Endothelial cell (in vitro differentiated cells): ENCODE measurements at regions not wholly inside any gene's neighbourhood (a gene's known extent, or its start where the extent isn't known, plus 50 kb on each side); places are given as distances from the start of the nearest gene placed in this dataset.

Experiments
- DNase-seq: peaks from one replicate; pipeline ENCODE4 v3.0.0; 2021; ENCODE audit warnings: low spot score
- H3K27ac Mint-ChIP-seq: one replicate; pipeline ENCODE4 v1.8.0; 2021; ENCODE audit warnings: mixed read lengths, inconsistent platforms; ENCODE audit not compliant: unreplicated experiment
- H3K27me3 Mint-ChIP-seq: one replicate; pipeline ENCODE4 v1.8.0; 2021; ENCODE audit warnings: mild to moderate bottlenecking, moderate library complexity, mixed read lengths, inconsistent platforms; ENCODE audit not compliant: unreplicated experiment
- H3K36me3 Mint-ChIP-seq: one replicate; pipeline ENCODE4 v1.8.0; 2021; ENCODE audit warnings: mild to moderate bottlenecking, low read depth, mixed read lengths, inconsistent platforms; ENCODE audit not compliant: unreplicated experiment
- H3K4me1 Mint-ChIP-seq: one replicate; pipeline ENCODE4 v1.8.0; 2021; ENCODE audit warnings: mild to moderate bottlenecking, mixed read lengths, inconsistent platforms; ENCODE audit not compliant: unreplicated experiment
- H3K4me3 Mint-ChIP-seq: one replicate; pipeline ENCODE4 v1.8.0; 2021; ENCODE audit warnings: mild to moderate bottlenecking, mixed read lengths, inconsistent platforms; ENCODE audit not compliant: unreplicated experiment
- H3K9me3 Mint-ChIP-seq: one replicate; pipeline ENCODE4 v1.8.0; 2021; ENCODE audit warnings: mixed read lengths, inconsistent platforms; ENCODE audit not compliant: unreplicated experiment
- TF ChIP-seq, protein P1 (sequence below): fragments of 200-600 bp; sonication (generic); IDR thresholded peaks from one replicate; pipeline ENCODE4 v1.5.0; 2021; ENCODE audit warnings: antibody characterized with exemption; ENCODE audit not compliant: unreplicated experiment

DNA sequence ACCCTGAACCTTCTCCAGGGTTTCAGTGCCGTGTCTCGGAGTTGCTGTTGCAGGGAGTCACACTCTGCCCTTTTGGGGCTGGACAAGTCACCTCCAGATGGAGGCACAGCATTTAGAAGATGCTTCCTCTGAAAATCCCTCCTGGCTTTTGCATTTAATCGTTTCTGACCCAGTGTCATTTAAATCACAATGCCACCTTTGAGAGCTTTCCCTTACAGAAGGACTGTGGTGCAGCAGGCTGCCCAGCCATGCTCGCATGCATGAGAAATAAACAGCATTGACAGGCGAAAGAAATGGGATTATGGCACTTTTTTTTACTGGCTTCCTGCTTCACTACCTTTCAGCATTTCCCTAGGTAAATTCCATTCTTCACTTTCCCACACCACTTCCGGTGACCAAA lies 113.4 kb upstream of the DYRK2 start:
- TF ChIP-seq, protein P1, sequence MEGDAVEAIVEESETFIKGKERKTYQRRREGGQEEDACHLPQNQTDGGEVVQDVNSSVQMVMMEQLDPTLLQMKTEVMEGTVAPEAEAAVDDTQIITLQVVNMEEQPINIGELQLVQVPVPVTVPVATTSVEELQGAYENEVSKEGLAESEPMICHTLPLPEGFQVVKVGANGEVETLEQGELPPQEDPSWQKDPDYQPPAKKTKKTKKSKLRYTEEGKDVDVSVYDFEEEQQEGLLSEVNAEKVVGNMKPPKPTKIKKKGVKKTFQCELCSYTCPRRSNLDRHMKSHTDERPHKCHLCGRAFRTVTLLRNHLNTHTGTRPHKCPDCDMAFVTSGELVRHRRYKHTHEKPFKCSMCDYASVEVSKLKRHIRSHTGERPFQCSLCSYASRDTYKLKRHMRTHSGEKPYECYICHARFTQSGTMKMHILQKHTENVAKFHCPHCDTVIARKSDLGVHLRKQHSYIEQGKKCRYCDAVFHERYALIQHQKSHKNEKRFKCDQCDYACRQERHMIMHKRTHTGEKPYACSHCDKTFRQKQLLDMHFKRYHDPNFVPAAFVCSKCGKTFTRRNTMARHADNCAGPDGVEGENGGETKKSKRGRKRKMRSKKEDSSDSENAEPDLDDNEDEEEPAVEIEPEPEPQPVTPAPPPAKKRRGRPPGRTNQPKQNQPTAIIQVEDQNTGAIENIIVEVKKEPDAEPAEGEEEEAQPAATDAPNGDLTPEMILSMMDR: no peak
- H3K36me3 Mint-ChIP-seq: no peaks in the 10 kb centered on the region
- no peak for DNase-seq
- H3K27ac Mint-ChIP-seq: no peak overlapping the region
- no peak overlapping the region for H3K4me3 Mint-ChIP-seq
- no peaks in the 10 kb centered on the region for H3K27me3 Mint-ChIP-seq
- no peaks in the 10 kb centered on the region for H3K9me3 Mint-ChIP-seq
- H3K4me1 Mint-ChIP-seq: peaks cover 16% of the 10 kb centered on the region

DNA sequence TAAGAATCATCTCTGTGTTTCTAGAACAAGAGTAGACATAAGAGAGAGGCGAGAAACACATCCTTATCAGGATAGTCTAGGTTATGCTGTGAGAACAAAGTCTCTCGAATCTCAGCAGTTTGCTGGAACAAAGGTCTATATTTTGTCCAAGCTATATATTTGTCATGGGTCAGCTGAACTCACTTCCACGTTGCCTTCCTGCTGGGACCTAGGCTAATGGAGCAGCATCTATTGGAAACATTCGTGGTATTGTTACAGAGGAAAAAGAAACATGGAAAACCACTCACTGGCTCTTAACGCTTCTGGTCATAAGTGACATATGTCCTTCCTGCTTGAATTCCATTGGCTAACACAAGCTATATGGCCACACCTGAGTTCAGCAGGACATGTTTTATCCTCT lies 112.6 kb upstream of the DYRK2 start:
- TF ChIP-seq, protein P1: no peak
- no peak overlapping the region for H3K4me3 Mint-ChIP-seq
- no peak for DNase-seq
- no peaks in the 10 kb centered on the region for H3K9me3 Mint-ChIP-seq
- no peaks in the 10 kb centered on the region for H3K36me3 Mint-ChIP-seq
- H3K4me1 Mint-ChIP-seq: peaks cover 16% of the 10 kb centered on the region
- H3K27ac Mint-ChIP-seq: no peak overlapping the region
- no peaks in the 10 kb centered on the region for H3K27me3 Mint-ChIP-seq

DNA sequence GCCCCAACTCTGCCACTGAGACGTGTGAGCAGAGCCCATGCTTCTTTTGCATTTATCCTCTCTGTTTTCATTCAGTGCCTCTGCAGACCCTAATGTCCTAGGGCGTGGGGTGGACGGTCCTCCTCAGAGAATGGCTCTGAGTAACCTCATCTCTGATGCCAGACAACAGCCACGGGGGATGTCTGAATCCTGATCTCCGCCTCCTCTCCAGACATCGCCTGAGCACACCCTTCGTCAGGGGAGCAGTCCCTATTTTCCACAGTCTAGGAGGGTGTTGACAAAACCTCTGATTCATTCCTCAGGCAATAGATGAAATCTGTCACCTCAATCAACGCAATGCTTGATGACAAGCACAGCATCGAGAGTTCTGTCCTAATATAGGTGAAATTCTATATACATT lies 109.2 kb upstream of the DYRK2 start:
- TF ChIP-seq, protein P1: no peak

DNA sequence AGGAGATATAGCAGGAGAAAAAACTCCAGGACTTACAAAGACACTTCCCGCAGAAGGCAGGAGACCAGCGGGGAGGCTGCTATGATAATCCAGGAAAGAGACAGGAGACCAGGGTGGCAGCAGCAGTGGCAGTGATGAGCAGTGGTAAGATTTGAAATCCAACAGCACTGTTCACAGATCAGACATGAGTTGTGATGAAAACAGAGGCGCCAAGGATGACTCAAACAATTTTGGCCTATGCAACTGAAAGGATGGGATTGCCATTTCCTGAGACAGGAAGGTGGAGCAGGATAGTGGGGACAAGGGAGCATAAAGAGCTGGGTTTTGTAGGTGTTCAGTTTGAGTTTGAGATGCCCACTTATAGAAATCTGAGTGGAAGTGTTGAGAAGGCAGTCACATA lies 108.6 kb upstream of the DYRK2 start:
- H3K9me3 Mint-ChIP-seq: no peaks in the 10 kb centered on the region
- H3K27ac Mint-ChIP-seq: no peak overlapping the region
- TF ChIP-seq, protein P1: no peak
- peaks cover 1% of the 10 kb centered on the region for H3K27me3 Mint-ChIP-seq
- no peak for DNase-seq
- H3K36me3 Mint-ChIP-seq: no peaks in the 10 kb centered on the region
- H3K4me1 Mint-ChIP-seq: peaks cover 14% of the 10 kb centered on the region
- no peak overlapping the region for H3K4me3 Mint-ChIP-seq

More for the DNA sequence above, 109.2 kb upstream of the DYRK2 start:
- H3K4me3 Mint-ChIP-seq: no peak overlapping the region
- peaks cover 16% of the 10 kb centered on the region for H3K4me1 Mint-ChIP-seq
- no peaks in the 10 kb centered on the region for H3K9me3 Mint-ChIP-seq
- no peak overlapping the region for H3K27ac Mint-ChIP-seq
- H3K36me3 Mint-ChIP-seq: no peaks in the 10 kb centered on the region
- peaks cover 1% of the 10 kb centered on the region for H3K27me3 Mint-ChIP-seq
- DNase-seq: no peak

DNA sequence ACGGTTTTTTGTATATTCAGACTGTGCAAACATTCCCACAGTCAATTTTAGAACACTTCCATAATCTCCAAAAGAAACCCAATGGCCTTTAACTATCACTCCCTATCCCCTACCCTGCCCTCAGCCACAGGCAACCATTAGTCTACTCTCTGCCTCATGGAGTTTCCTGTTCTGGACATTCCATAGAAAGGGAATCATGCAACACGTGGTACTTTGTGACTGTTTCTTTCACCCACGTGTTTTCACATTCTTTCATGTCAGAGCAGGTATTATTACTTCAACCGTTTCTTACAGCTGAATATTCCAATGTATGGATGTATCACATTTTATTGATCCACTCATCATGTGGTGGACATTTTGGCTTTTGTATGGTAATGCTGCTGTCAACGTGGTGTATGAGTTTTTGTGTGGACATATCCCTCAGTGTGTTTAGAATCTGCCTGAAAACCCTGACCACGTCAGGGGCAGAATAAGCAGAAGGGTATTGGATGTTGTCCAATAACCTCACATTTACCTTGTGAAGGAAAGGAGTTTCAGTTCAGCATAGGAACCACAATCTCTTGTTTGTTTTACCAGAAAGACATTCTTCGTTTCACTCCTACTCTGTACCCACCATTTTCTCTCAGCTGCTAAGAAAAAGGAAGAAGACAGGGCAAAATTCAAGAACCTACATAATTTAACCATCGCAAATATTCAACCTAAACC lies 107.5 kb upstream of the DYRK2 start:
- peaks cover 5% of the 10 kb centered on the region for H3K4me1 Mint-ChIP-seq
- TF ChIP-seq, protein P1: no peak
- peaks cover 1% of the 10 kb centered on the region for H3K27me3 Mint-ChIP-seq
- H3K9me3 Mint-ChIP-seq: no peaks in the 10 kb centered on the region
- no peak overlapping the region for H3K27ac Mint-ChIP-seq
- H3K36me3 Mint-ChIP-seq: no peaks in the 10 kb centered on the region
- no peak overlapping the region for H3K4me3 Mint-ChIP-seq
- DNase-seq: no peak
